ENCODE measurements at regions not wholly inside any gene's neighbourhood (a gene's known extent, or its start where the extent isn't known, plus 50 kb on each side); places are given as distances from the start of the nearest gene placed in this dataset.

- TF ChIP-seq CTCF (IDR thresholded peaks at IDR 0.05) (no peak), POLR2A (IDR thresholded peaks at IDR 0.05) (no peak)
Observed at GRCh38 chr5:89263846-89264245, 380.9 kb upstream of the MEF2C start.
